Glutamatergic neuron (in vitro differentiated cells): ENCODE measurements at regions not wholly inside any gene's neighbourhood (a gene's known extent, or its start where the extent isn't known, plus 50 kb on each side); places are given as distances from the start of the nearest gene placed in this dataset.

Experiments
- DNase-seq: peaks from one replicate; pipeline ENCODE4 v3.0.0; 2022
- H3K27ac Mint-ChIP-seq: one replicate; pipeline ENCODE4 v1.8.0; 2020; ENCODE audit warnings: mild to moderate bottlenecking, mixed read lengths, inconsistent platforms; ENCODE audit not compliant: unreplicated experiment
- H3K27me3 Mint-ChIP-seq: one replicate; pipeline ENCODE4 v1.8.0; 2020; ENCODE audit warnings: mild to moderate bottlenecking, moderate library complexity, mixed read lengths, inconsistent platforms; ENCODE audit not compliant: unreplicated experiment
- H3K36me3 Mint-ChIP-seq: one replicate; pipeline ENCODE4 v1.8.0; 2020; ENCODE audit warnings: mild to moderate bottlenecking, mixed read lengths, inconsistent platforms; ENCODE audit not compliant: unreplicated experiment
- H3K4me1 Mint-ChIP-seq: one replicate; pipeline ENCODE4 v1.8.0; 2020; ENCODE audit warnings: mild to moderate bottlenecking, low read depth, mixed read lengths, inconsistent platforms; ENCODE audit not compliant: unreplicated experiment
- H3K4me3 Mint-ChIP-seq: one replicate; pipeline ENCODE4 v1.8.0; 2020; ENCODE audit warnings: mild to moderate bottlenecking, mixed read lengths, inconsistent platforms; ENCODE audit not compliant: unreplicated experiment
- H3K9me3 Mint-ChIP-seq: one replicate; pipeline ENCODE4 v1.8.0; 2020; ENCODE audit warnings: mild to moderate bottlenecking, moderate library complexity, mixed read lengths, inconsistent platforms; ENCODE audit not compliant: unreplicated experiment
- CTCF ChIP-seq: fragments of 200-600 bp; sonication (generic); IDR thresholded peaks from one replicate; pipeline ENCODE4 v1.5.0; 2021; ENCODE audit not compliant: partially characterized antibody, unreplicated experiment

- no peak for TF ChIP-seq CTCF
- H3K27ac Mint-ChIP-seq: no peak overlapping the region
- H3K27me3 Mint-ChIP-seq: no peaks in the 10 kb centered on the region
- H3K36me3 Mint-ChIP-seq: no peaks in the 10 kb centered on the region
- H3K9me3 Mint-ChIP-seq: peaks cover 1% of the 10 kb centered on the region
- H3K4me3 Mint-ChIP-seq: no peak overlapping the region
- DNase-seq: no peak
- peaks cover 26% of the 10 kb centered on the region for H3K4me1 Mint-ChIP-seq
Measured at GRCh38 chr6:100283285-100283684, 181.4 kb downstream of the SIM1 start.

- H3K9me3 Mint-ChIP-seq: peaks cover 1% of the 10 kb centered on the region
- DNase-seq: peak; percentile 82
- TF ChIP-seq CTCF: no peak
- H3K4me1 Mint-ChIP-seq: peaks cover 17% of the 10 kb centered on the region
- peak overlapping the region; percentile 14 for H3K27ac Mint-ChIP-seq
- H3K36me3 Mint-ChIP-seq: no peaks in the 10 kb centered on the region
- peak overlapping the region; percentile 78 for H3K4me3 Mint-ChIP-seq
- no peaks in the 10 kb centered on the region for H3K27me3 Mint-ChIP-seq
Measured at GRCh38 chr6:100281471-100281901, 183.2 kb downstream of the SIM1 start.

- Mint-ChIP-seq H3K9me3 (no peaks in the 10 kb centered on the region), H3K4me1 (peaks cover 5% of the 10 kb centered on the region), H3K36me3 (no peaks in the 10 kb centered on the region), H3K27me3 (no peaks in the 10 kb centered on the region), H3K4me3 (no peak overlapping the region), H3K27ac (no peak overlapping the region)
- no peak for TF ChIP-seq CTCF
- no peak for DNase-seq
Measured at GRCh38 chr6:100276311-100277057, 188.2 kb downstream of the SIM1 start.

- no peak for TF ChIP-seq CTCF
- Mint-ChIP-seq H3K36me3 (no peaks in the 10 kb centered on the region), H3K4me3 (no peak overlapping the region), H3K27me3 (no peaks in the 10 kb centered on the region), H3K27ac (no peak overlapping the region), H3K4me1 (peaks cover 3% of the 10 kb centered on the region), H3K9me3 (no peaks in the 10 kb centered on the region)
- DNase-seq: no peak
Measured at GRCh38 chr6:100274147-100274546, 190.6 kb downstream of the SIM1 start.

GRCh38 chr6:100271625-100272024 is 193.1 kb downstream of the SIM1 start:
- Mint-ChIP-seq H3K36me3 (no peaks in the 10 kb centered on the region), H3K4me3 (no peak overlapping the region), H3K27ac (no peak overlapping the region), H3K9me3 (no peaks in the 10 kb centered on the region), H3K4me1 (peaks cover 3% of the 10 kb centered on the region), H3K27me3 (peaks cover 2% of the 10 kb centered on the region)
- DNase-seq: no peak
- TF ChIP-seq CTCF: no peak
